ENCODE measurements at regions not wholly inside any gene's neighbourhood (a gene's known extent, or its start where the extent isn't known, plus 50 kb on each side); places are given as distances from the start of the nearest gene placed in this dataset.

DNA sequence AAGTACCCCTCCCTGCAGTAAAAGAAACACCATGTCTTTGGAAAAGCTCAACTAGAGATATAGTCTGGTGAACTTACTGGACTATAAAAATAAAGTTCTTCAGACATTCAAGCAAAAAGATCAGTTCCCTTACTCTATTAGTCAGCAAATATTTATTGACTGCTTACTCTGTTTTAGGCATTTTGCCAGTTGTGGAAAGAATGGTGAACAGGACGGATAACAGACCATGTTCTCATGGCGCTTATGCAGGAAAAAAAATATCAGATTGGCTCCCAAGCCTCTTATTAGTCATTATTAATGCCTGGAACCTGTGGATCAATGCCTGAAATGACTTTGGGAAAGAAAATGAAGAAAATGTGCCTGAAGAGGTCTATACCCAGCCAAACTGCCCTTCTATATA, 282.2 kb upstream of the EPHA7 start:
- POLR2A ChIA-PET, result no interaction called here
- intact Hi-C loops (cut with micrococcal nuclease; ENCODE audit: unreplicated experiment) (no loop called here), in situ Hi-C loops (cut with HindIII; ENCODE audit: low pct_unique_long_range_greater_than_20kb, low sequenced_read_pairs) (no loop called here)
- Histone ChIP-seq H3K4me3 (ENCODE audit: low read depth in 2 of 2, low read length in 2 of 2) (no peak overlapping the region), H3K27ac (ENCODE audit: low read length) (no peak overlapping the region), H3K9me3 (ENCODE audit: control insufficient read depth, insufficient read depth, low read depth, low read length) (no peaks in the 10 kb centered on the region; the same call in 1 of the 2 replicates), H3K4me1 (ENCODE audit: control insufficient read depth, insufficient read depth, low read length) (no peaks in the 10 kb centered on the region), H3K36me3 (ENCODE audit: control insufficient read depth, insufficient read depth, low read length) (no peaks in the 10 kb centered on the region), H3K27me3 (ENCODE audit: control insufficient read depth, insufficient read depth, low read length) (no peaks in the 10 kb centered on the region)
- DNase-seq (ENCODE audit: low read depth, low spot score) (no peak), ATAC-seq (no peak)
- TF ChIP-seq TCF7L2 (IDR thresholded peaks at IDR 0.05; ENCODE audit: low read depth, low read length) (no peak), SIN3A (IDR thresholded peaks at IDR 0.05; ENCODE audit: borderline replicate concordance, insufficient read depth, low read depth, low read length) (no peak), POLR2AphosphoS5 (IDR thresholded peaks at IDR 0.05; ENCODE audit: low read depth, low read length) (no peak)
- TF ChIP-seq, protein P1, sequence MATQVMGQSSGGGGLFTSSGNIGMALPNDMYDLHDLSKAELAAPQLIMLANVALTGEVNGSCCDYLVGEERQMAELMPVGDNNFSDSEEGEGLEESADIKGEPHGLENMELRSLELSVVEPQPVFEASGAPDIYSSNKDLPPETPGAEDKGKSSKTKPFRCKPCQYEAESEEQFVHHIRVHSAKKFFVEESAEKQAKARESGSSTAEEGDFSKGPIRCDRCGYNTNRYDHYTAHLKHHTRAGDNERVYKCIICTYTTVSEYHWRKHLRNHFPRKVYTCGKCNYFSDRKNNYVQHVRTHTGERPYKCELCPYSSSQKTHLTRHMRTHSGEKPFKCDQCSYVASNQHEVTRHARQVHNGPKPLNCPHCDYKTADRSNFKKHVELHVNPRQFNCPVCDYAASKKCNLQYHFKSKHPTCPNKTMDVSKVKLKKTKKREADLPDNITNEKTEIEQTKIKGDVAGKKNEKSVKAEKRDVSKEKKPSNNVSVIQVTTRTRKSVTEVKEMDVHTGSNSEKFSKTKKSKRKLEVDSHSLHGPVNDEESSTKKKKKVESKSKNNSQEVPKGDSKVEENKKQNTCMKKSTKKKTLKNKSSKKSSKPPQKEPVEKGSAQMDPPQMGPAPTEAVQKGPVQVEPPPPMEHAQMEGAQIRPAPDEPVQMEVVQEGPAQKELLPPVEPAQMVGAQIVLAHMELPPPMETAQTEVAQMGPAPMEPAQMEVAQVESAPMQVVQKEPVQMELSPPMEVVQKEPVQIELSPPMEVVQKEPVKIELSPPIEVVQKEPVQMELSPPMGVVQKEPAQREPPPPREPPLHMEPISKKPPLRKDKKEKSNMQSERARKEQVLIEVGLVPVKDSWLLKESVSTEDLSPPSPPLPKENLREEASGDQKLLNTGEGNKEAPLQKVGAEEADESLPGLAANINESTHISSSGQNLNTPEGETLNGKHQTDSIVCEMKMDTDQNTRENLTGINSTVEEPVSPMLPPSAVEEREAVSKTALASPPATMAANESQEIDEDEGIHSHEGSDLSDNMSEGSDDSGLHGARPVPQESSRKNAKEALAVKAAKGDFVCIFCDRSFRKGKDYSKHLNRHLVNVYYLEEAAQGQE (IDR thresholded peaks at IDR 0.05; ENCODE audit: insufficient read depth in 1 of 2, low read depth in 2 of 2, low read length in 1 of 2), result no peak
- TF ChIP-seq, protein P2, sequence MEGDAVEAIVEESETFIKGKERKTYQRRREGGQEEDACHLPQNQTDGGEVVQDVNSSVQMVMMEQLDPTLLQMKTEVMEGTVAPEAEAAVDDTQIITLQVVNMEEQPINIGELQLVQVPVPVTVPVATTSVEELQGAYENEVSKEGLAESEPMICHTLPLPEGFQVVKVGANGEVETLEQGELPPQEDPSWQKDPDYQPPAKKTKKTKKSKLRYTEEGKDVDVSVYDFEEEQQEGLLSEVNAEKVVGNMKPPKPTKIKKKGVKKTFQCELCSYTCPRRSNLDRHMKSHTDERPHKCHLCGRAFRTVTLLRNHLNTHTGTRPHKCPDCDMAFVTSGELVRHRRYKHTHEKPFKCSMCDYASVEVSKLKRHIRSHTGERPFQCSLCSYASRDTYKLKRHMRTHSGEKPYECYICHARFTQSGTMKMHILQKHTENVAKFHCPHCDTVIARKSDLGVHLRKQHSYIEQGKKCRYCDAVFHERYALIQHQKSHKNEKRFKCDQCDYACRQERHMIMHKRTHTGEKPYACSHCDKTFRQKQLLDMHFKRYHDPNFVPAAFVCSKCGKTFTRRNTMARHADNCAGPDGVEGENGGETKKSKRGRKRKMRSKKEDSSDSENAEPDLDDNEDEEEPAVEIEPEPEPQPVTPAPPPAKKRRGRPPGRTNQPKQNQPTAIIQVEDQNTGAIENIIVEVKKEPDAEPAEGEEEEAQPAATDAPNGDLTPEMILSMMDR (IDR thresholded peaks at IDR 0.05), result no peak
- BruUV-seq (replicated peaks), result no TSS peak
- CTCF ChIA-PET, result no interaction called here

DNA sequence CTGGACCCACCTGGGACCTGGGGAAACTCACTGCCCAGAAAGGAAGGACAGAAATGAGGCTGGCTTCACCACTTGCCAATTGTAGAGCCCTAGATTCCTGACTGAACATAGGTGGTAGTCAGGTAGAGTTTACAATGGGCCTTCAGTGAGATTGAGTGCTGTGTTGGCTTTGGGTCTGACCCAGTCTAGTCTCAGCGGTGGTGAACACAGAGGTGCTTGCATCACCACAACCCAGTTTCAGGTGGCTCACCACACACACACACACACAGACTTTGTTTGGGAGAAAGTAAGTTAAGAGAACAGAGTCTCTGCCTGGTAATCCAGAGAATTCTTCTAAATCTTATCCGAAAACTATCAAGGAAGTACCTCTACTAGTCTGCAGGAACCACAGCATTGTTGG, 266.1 kb upstream of the EPHA7 start:
- CTCF ChIA-PET, result no interaction called here
- TF ChIP-seq TCF7L2 (IDR thresholded peaks at IDR 0.05; ENCODE audit: low read depth, low read length) (no peak), POLR2AphosphoS5 (IDR thresholded peaks at IDR 0.05; ENCODE audit: low read depth, low read length) (no peak), SIN3A (IDR thresholded peaks at IDR 0.05; ENCODE audit: borderline replicate concordance, insufficient read depth, low read depth, low read length) (no peak)
- TF ChIP-seq, protein P1 (IDR thresholded peaks at IDR 0.05; ENCODE audit: insufficient read depth in 1 of 2, low read depth in 2 of 2, low read length in 1 of 2), result no peak
- TF ChIP-seq, protein P2 (IDR thresholded peaks at IDR 0.05), result no peak
- no peak for ATAC-seq
- no peak for DNase-seq (ENCODE audit: low read depth, low spot score)
- POLR2A ChIA-PET, result no interaction called here
- Histone ChIP-seq H3K4me3 (ENCODE audit: low read depth in 2 of 2, low read length in 2 of 2) (no peak overlapping the region), H3K4me1 (ENCODE audit: control insufficient read depth, insufficient read depth, low read length) (no peaks in the 10 kb centered on the region), H3K27me3 (ENCODE audit: control insufficient read depth, insufficient read depth, low read length) (no peaks in the 10 kb centered on the region), H3K36me3 (ENCODE audit: control insufficient read depth, insufficient read depth, low read length) (no peaks in the 10 kb centered on the region), H3K27ac (ENCODE audit: low read length) (no peak overlapping the region), H3K9me3 (ENCODE audit: control insufficient read depth, insufficient read depth, low read depth, low read length) (no peaks in the 10 kb centered on the region; the same call in 1 of the 2 replicates)
- in situ Hi-C loops (cut with HindIII; ENCODE audit: low pct_unique_long_range_greater_than_20kb, low sequenced_read_pairs) (no loop called here), intact Hi-C loops (cut with micrococcal nuclease; ENCODE audit: unreplicated experiment) (no loop called here)
- BruUV-seq (replicated peaks), result no TSS peak
